Caco-2 (cell line): ENCODE measurements at regions not wholly inside any gene's neighbourhood (a gene's known extent, or its start where the extent isn't known, plus 50 kb on each side); places are given as distances from the start of the nearest gene placed in this dataset.

ENCODE experiments used
- BruUV-seq: library from RNA; stranded (reverse); fragments of 400-500 nt; replicated peaks from 2 replicates; lab custom pipeline; 2021; lab: Mats Ljungman, UMichigan
- CTCF ChIA-PET: fragments of 300-600 bp; sonication (Branson Sonifier 250); formaldehyde crosslinking; loops from one replicate; lab custom pipeline; 2022; ENCODE audit warnings: antibody characterized with exemption; lab: Charles Lee
- POLR2A ChIA-PET: fragments of 300-600 bp; sonication (Branson Sonifier 250); formaldehyde crosslinking; loops from one replicate; lab custom pipeline; 2022; ENCODE audit warnings: antibody characterized with exemption; lab: Charles Lee
- DNase-seq, 2 experiments: peaks; one replicate each; pipeline versions ENCODE4 v3.0.0 to v3.0.0-alpha.2; 2020 to 2022
- H3K27me3 ChIP-seq: replicated peaks from 2 replicates; pipeline ENCODE4 v1.6.0; 2011; ENCODE audit warnings: low read length; ENCODE audit not compliant: control insufficient read depth, insufficient read depth
- H3K36me3 ChIP-seq: 2 replicates; pipeline ENCODE4 v1.5.1; 2011; ENCODE audit warnings: low read length; ENCODE audit not compliant: control insufficient read depth, insufficient read depth
- H3K4me1 ChIP-seq: fragments of 250-450 bp; sonication (Bioruptor Pico); 2 replicates; pipeline ENCODE4 v1.5.1; 2020; ENCODE audit warnings: mild to moderate bottlenecking
- H3K4me3 ChIP-seq: 2 replicates; pipeline ENCODE4 v1.5.1; 2011; ENCODE audit warnings: low read depth, mild to moderate bottlenecking, control low read depth, low read length
- H3K9me3 ChIP-seq: fragments of 250-450 bp; sonication (Bioruptor Pico); 2 replicates; pipeline ENCODE4 v1.5.1; 2020; ENCODE audit warnings: mild to moderate bottlenecking, moderate library complexity
- H3K27ac Mint-ChIP-seq: one replicate; pipeline ENCODE4 v1.8.0; 2022; ENCODE audit warnings: mixed read lengths; ENCODE audit not compliant: unreplicated experiment
- H3K27me3 Mint-ChIP-seq: one replicate; pipeline ENCODE4 v1.8.0; 2022; ENCODE audit warnings: mixed read lengths; ENCODE audit not compliant: insufficient read depth, unreplicated experiment
- H3K36me3 Mint-ChIP-seq: one replicate; pipeline ENCODE4 v1.8.0; 2022; ENCODE audit warnings: mild to moderate bottlenecking, mixed read lengths; ENCODE audit not compliant: insufficient read depth, unreplicated experiment
- H3K4me1 Mint-ChIP-seq: one replicate; pipeline ENCODE4 v1.8.0; 2022; ENCODE audit warnings: low read depth, mixed read lengths; ENCODE audit not compliant: unreplicated experiment
- H3K4me3 Mint-ChIP-seq: one replicate; pipeline ENCODE4 v1.8.0; 2022; ENCODE audit warnings: mild to moderate bottlenecking, moderate library complexity, mixed read lengths; ENCODE audit not compliant: unreplicated experiment
- H3K9me3 Mint-ChIP-seq: one replicate; pipeline ENCODE4 v1.8.0; 2022; ENCODE audit warnings: mixed read lengths; ENCODE audit not compliant: unreplicated experiment
- CTCF ChIP-seq, 2 experiments: fragments of 200-600 bp in 1 of 2; IDR thresholded peaks; 1 replicate in 1 of 2; 2 replicates in 1 of 2; pipeline versions ENCODE4 v1.5.1 to v1.8.0; 2011 to 2022; ENCODE audit warnings: antibody characterized with exemption in 1 of 2, control low read depth in 1 of 2, inconsistent platforms in 1 of 2, low read depth in 1 of 2, low read length in 1 of 2, mild to moderate bottlenecking in 1 of 2, moderate library complexity in 1 of 2; ENCODE audit not compliant: insufficient read depth in 1 of 2, severe bottlenecking in 1 of 2, unreplicated experiment in 1 of 2
- intact Hi-C: fragments of 100-400 bp; cut with micrococcal nuclease; formaldehyde crosslinking; loops from one replicate; pipeline ENCODE4 v1.10.0; 2022; ENCODE audit not compliant: unreplicated experiment

- Mint-ChIP-seq H3K4me1 (no peaks in the 10 kb centered on the region), H3K27me3 (peaks cover 3% of the 10 kb centered on the region), H3K9me3 (no peaks in the 10 kb centered on the region), H3K36me3 (no peaks in the 10 kb centered on the region), H3K4me3 (no peak overlapping the region), H3K27ac (no peak overlapping the region)
- no TSS peak for BruUV-seq
- Histone ChIP-seq H3K4me3 (no peak overlapping the region), H3K4me1 (no peaks in the 10 kb centered on the region), H3K36me3 (no peaks in the 10 kb centered on the region), H3K9me3 (no peaks in the 10 kb centered on the region), H3K27me3 (no peaks in the 10 kb centered on the region)
- no peak for TF ChIP-seq CTCF (IDR thresholded peaks at IDR 0.05; ENCODE audit: insufficient read depth in 1 of 2, low read depth in 1 of 2, low read length in 1 of 2, severe bottlenecking in 1 of 2, unreplicated experiment in 1 of 2)
- POLR2A ChIA-PET = no interaction called here
- DNase-seq = no peak
- CTCF ChIA-PET = no interaction called here
- intact Hi-C loops = no loop called here
Observed at GRCh38 chr16:13545271-13545670, 374.7 kb upstream of the ERCC4 start.

- no peaks in the 10 kb centered on the region for H3K4me1 Mint-ChIP-seq
- H3K36me3 ChIP-seq = no peaks in the 10 kb centered on the region
- no peaks in the 10 kb centered on the region for H3K36me3 Mint-ChIP-seq
- no peaks in the 10 kb centered on the region for H3K27me3 ChIP-seq
- peaks cover 3% of the 10 kb centered on the region for H3K27me3 Mint-ChIP-seq
- ChIA-PET CTCF (no interaction called here), POLR2A (no interaction called here)
- H3K9me3 Mint-ChIP-seq = no peaks in the 10 kb centered on the region
- no TSS peak for BruUV-seq
- no peaks in the 10 kb centered on the region for H3K9me3 ChIP-seq
- no peaks in the 10 kb centered on the region for H3K4me1 ChIP-seq
- no peak for TF ChIP-seq CTCF (IDR thresholded peaks at IDR 0.05; ENCODE audit: insufficient read depth in 1 of 2, low read depth in 1 of 2, low read length in 1 of 2, severe bottlenecking in 1 of 2, unreplicated experiment in 1 of 2)
- no peak overlapping the region for H3K4me3 ChIP-seq
- no peak for DNase-seq
- intact Hi-C loops = no loop called here
- H3K27ac Mint-ChIP-seq = no peak overlapping the region
- no peak overlapping the region for H3K4me3 Mint-ChIP-seq
Observed at GRCh38 chr16:13550254-13550653, 369.7 kb upstream of the ERCC4 start.

- Histone ChIP-seq H3K9me3 (no peaks in the 10 kb centered on the region), H3K4me1 (no peaks in the 10 kb centered on the region), H3K36me3 (no peaks in the 10 kb centered on the region), H3K27me3 (no peaks in the 10 kb centered on the region), H3K4me3 (no peak overlapping the region)
- no peaks in the 10 kb centered on the region for H3K9me3 Mint-ChIP-seq
- POLR2A ChIA-PET = no interaction called here
- TF ChIP-seq CTCF (IDR thresholded peaks at IDR 0.05; ENCODE audit: insufficient read depth in 1 of 2, low read depth in 1 of 2, low read length in 1 of 2, severe bottlenecking in 1 of 2, unreplicated experiment in 1 of 2) = peak; percentile 11 to 26
- no peak overlapping the region for H3K27ac Mint-ChIP-seq
- CTCF ChIA-PET = interaction anchor here (0.7 kb wide), 3 partner anchors 8 to 431 kb away, joined by 3 to 5 read pairs (median 3); no protein-coding TSS in a partner anchor
- H3K27me3 Mint-ChIP-seq = peaks cover 3% of the 10 kb centered on the region
- DNase-seq = peak in 1 of 2 experiments; percentile 4
- BruUV-seq = no TSS peak
- intact Hi-C loops = no loop called here
- H3K4me1 Mint-ChIP-seq = no peaks in the 10 kb centered on the region
- H3K4me3 Mint-ChIP-seq = no peak overlapping the region
- H3K36me3 Mint-ChIP-seq = no peaks in the 10 kb centered on the region
Observed at GRCh38 chr16:13552062-13552959, 367.6 kb upstream of the ERCC4 start.
